IMR-90 (cell line): ENCODE measurements at regions not wholly inside any gene's neighbourhood (a gene's known extent, or its start where the extent isn't known, plus 50 kb on each side); places are given as distances from the start of the nearest gene placed in this dataset.

Experiments used
- ATAC-seq: fragments of 200-7000 bp; cut with Tn5 transposase; 2 replicates; pipeline ENCODE4 v1.9.1; 2020; ENCODE audit warnings: low read depth, mild to moderate bottlenecking, moderate library complexity
- BruUV-seq: library from RNA; stranded (reverse); fragments of 400-500 nt; replicated peaks from 2 replicates; lab custom pipeline; 2021; lab: Mats Ljungman, UMichigan
- CTCF ChIA-PET: fragments of 300-600 bp; formaldehyde crosslinking; extraction: SDS; loops from one replicate; lab custom pipeline; 2021; ENCODE audit warnings: antibody characterized with exemption; lab: Yijun Ruan, JAX
- POLR2A ChIA-PET: fragments of 300-600 bp; sonication (Branson Sonifier 250); formaldehyde crosslinking; loops from one replicate; lab custom pipeline; 2022; ENCODE audit warnings: antibody characterized with exemption; ENCODE audit not compliant: unreplicated experiment; lab: Charles Lee
- DNase-seq: peaks from one replicate; pipeline ENCODE4 v3.0.0; 2013
- H2AFZ ChIP-seq: replicated peaks from 2 replicates; pipeline ENCODE3; 2013; ENCODE audit warnings: low read length, mild to moderate bottlenecking; ENCODE audit not compliant: poor library complexity
- H2AK5ac ChIP-seq: 2 replicates; pipeline ENCODE4 v1.6.1; 2013; ENCODE audit warnings: low read depth, low read length, inconsistent platforms
- H2AK9ac ChIP-seq: replicated peaks from 2 replicates; pipeline ENCODE3; 2013; ENCODE audit warnings: mild to moderate bottlenecking, low read depth, low read length, moderate library complexity; ENCODE audit not compliant: poor library complexity
- H2BK120ac ChIP-seq: 2 replicates; pipeline ENCODE4 v1.6.1; 2013; ENCODE audit warnings: low read depth, low read length, inconsistent platforms
- H2BK15ac ChIP-seq: 3 replicates; pipeline ENCODE4 v1.6.1; 2013; ENCODE audit warnings: low read depth, low read length, inconsistent platforms
- H2BK20ac ChIP-seq: 2 replicates; pipeline ENCODE4 v1.6.1; 2013; ENCODE audit warnings: low read depth, mild to moderate bottlenecking, inconsistent platforms, low read length, moderate library complexity
- H2BK5ac ChIP-seq: 2 replicates; pipeline ENCODE4 v1.6.1; 2013; ENCODE audit warnings: mild to moderate bottlenecking, low read depth, low read length, inconsistent platforms; ENCODE audit not compliant: poor library complexity, severe bottlenecking
- H3K14ac ChIP-seq: replicated peaks from 2 replicates; pipeline ENCODE4 v1.6.1; 2013; ENCODE audit warnings: low read depth, low read length, inconsistent platforms
- H3K18ac ChIP-seq: 2 replicates; pipeline ENCODE4 v1.6.1; 2013; ENCODE audit warnings: low read depth, low read length, control low read depth
- H3K23ac ChIP-seq: 2 replicates; pipeline ENCODE4 v1.6.1; 2013; ENCODE audit warnings: low read depth, low read length, inconsistent platforms
- H3K27ac ChIP-seq: 2 replicates; pipeline ENCODE4 v1.5.1; 2013; ENCODE audit warnings: mild to moderate bottlenecking, control low read depth, low read length; ENCODE audit not compliant: insufficient read depth
- H3K27me3 ChIP-seq: 2 replicates; pipeline ENCODE4 v1.6.1; 2013; ENCODE audit warnings: low read length; ENCODE audit not compliant: control insufficient read depth, insufficient read depth
- H3K36me3 ChIP-seq: 2 replicates; pipeline ENCODE4 v1.6.1; 2013; ENCODE audit warnings: low read length, mixed read lengths; ENCODE audit not compliant: control insufficient read depth, insufficient read depth
- H3K4ac ChIP-seq: 2 replicates; pipeline ENCODE4 v1.6.1; 2013; ENCODE audit warnings: low read depth, low read length, inconsistent platforms
- H3K4me1 ChIP-seq: 2 replicates; pipeline ENCODE4 v1.6.1; 2013; ENCODE audit warnings: low read length, mixed read lengths; ENCODE audit not compliant: control insufficient read depth, insufficient read depth
- H3K4me2 ChIP-seq: 2 replicates; pipeline ENCODE4 v1.6.1; 2013; ENCODE audit warnings: low read depth, mild to moderate bottlenecking, control low read depth, low read length, moderate library complexity
- H3K4me3 ChIP-seq: 2 replicates; pipeline ENCODE4 v1.5.1; 2013; ENCODE audit warnings: low read depth, mild to moderate bottlenecking, control low read depth, low read length, moderate library complexity; ENCODE audit not compliant: insufficient read depth
- H3K56ac ChIP-seq: 2 replicates; pipeline ENCODE4 v1.6.1; 2013; ENCODE audit warnings: low read length, inconsistent platforms; ENCODE audit not compliant: insufficient read depth; ENCODE audit errors: extremely low read depth
- H3K79me1 ChIP-seq, 2 experiments: 2 replicates each; pipeline ENCODE4 v1.6.1; 2013; ENCODE audit warnings: low read length in 2 of 2, inconsistent platforms in 1 of 2, low read depth in 1 of 2
- H3K9ac ChIP-seq: 2 replicates; pipeline ENCODE4 v1.6.1; 2013; ENCODE audit warnings: low read depth, low read length, control low read depth
- H3K9me1 ChIP-seq: 2 replicates; pipeline ENCODE4 v1.6.1; 2013; ENCODE audit warnings: low read length, inconsistent platforms; ENCODE audit not compliant: insufficient read depth
- H3K9me3 ChIP-seq: 2 replicates; pipeline ENCODE4 v1.6.1; 2013; ENCODE audit warnings: low read length; ENCODE audit not compliant: control insufficient read depth, insufficient read depth
- H4K20me1 ChIP-seq: 2 replicates; pipeline ENCODE4 v1.6.1; 2013; ENCODE audit warnings: low read length, inconsistent platforms; ENCODE audit not compliant: insufficient read depth
- H4K5ac ChIP-seq: 2 replicates; pipeline ENCODE4 v1.6.1; 2013; ENCODE audit warnings: mild to moderate bottlenecking, low read depth, low read length, control low read depth
- H4K8ac ChIP-seq, 2 experiments: 2 replicates each; pipeline ENCODE4 v1.6.1; 2013; ENCODE audit warnings: low read depth in 2 of 2, low read length in 2 of 2, control low read depth in 1 of 2, inconsistent platforms in 1 of 2
- H4K91ac ChIP-seq: 2 replicates; pipeline ENCODE4 v1.6.1; 2013; ENCODE audit warnings: low read depth, low read length, inconsistent platforms; ENCODE audit not compliant: insufficient read depth
- BHLHE40 ChIP-seq: fragments of 150-350 bp; IDR thresholded peaks from 2 replicates; pipeline ENCODE4 v1.6.1; 2016; ENCODE audit warnings: mild to moderate bottlenecking, low read depth, low read length
- CHD1 ChIP-seq: IDR thresholded peaks from 2 replicates; pipeline ENCODE4 v1.6.1; 2012; ENCODE audit warnings: low read depth, low read length, improper control_type of control experiment
- FOS ChIP-seq: fragments of 150-350 bp; IDR thresholded peaks from 2 replicates; pipeline ENCODE4 v1.6.1; 2016; ENCODE audit warnings: low read depth, low read length
- MAFK ChIP-seq: IDR thresholded peaks from 2 replicates; pipeline ENCODE4 v1.6.1; 2012; ENCODE audit warnings: low read depth, low read length, improper control_type of control experiment
- MAZ ChIP-seq: IDR thresholded peaks from 2 replicates; pipeline ENCODE4 v1.6.1; 2012; ENCODE audit warnings: low read depth, mild to moderate bottlenecking, low read length, improper control_type of control experiment, moderate library complexity, borderline replicate concordance
- MXI1 ChIP-seq: IDR thresholded peaks from 2 replicates; pipeline ENCODE4 v1.6.1; 2012; ENCODE audit warnings: low read depth, mild to moderate bottlenecking, low read length, moderate library complexity, borderline replicate concordance
- NFE2L2 ChIP-seq: fragments of 150-350 bp; IDR thresholded peaks from 2 replicates; pipeline ENCODE4 v1.6.1; 2016; ENCODE audit warnings: low read depth, mild to moderate bottlenecking, low read length
- POLR2A ChIP-seq: IDR thresholded peaks from 2 replicates; pipeline ENCODE4 v1.6.1; 2012; ENCODE audit warnings: mild to moderate bottlenecking, low read depth, low read length
- RAD21 ChIP-seq: IDR thresholded peaks from 2 replicates; pipeline ENCODE4 v1.6.1; 2012; ENCODE audit warnings: low read length, improper control_type of control experiment
- RFX5 ChIP-seq: IDR thresholded peaks from 2 replicates; pipeline ENCODE4 v1.8.0; 2012; ENCODE audit warnings: low read depth, mild to moderate bottlenecking, low read length, moderate library complexity
- SMC3 ChIP-seq: fragments of 150-350 bp; IDR thresholded peaks from 2 replicates; pipeline ENCODE4 v1.6.1; 2016; ENCODE audit warnings: low read depth, mild to moderate bottlenecking, antibody characterized with exemption, low read length, moderate library complexity
- USF2 ChIP-seq: fragments of 150-350 bp; IDR thresholded peaks from 2 replicates; pipeline ENCODE4 v1.6.1; 2017; ENCODE audit warnings: mild to moderate bottlenecking, antibody characterized with exemption, low read length, low read depth
- WGBS, 2 experiments: methylation state at CpG; one replicate each; pipeline versions ENCODE4 v1.1.5 to v1.1.7; 2013; ENCODE audit warnings: missing lambda C conversion rate in 2 of 2; ENCODE audit not compliant: insufficient read length in 1 of 2; ENCODE audit errors: extremely low coverage in 2 of 2; 5-methylcytosine and 5-hydroxymethylcytosine counted together
- dilution Hi-C: fragments of 300-500 bp; cut with HindIII; formaldehyde crosslinking; loops from one replicate; pipeline ENCODE4 v1.14.3; 2018; ENCODE audit warnings: low sequenced_read_pairs; ENCODE audit not compliant: unreplicated experiment
- in situ Hi-C: fragments of 300-500 bp; cut with MboI; formaldehyde crosslinking; loops from 3 replicates; pipeline ENCODE4 v1.14.3; 2019; ENCODE audit warnings: low sequenced_read_pairs, inconsistent platforms, mixed read lengths
- intact Hi-C: fragments of 100-400 bp; cut with micrococcal nuclease; formaldehyde crosslinking; loops from 2 replicates; pipeline ENCODE4 v1.10.0; 2022
- TF ChIP-seq, protein P1 (sequence below): conservative IDR thresholded peaks from 2 replicates; pipeline ENCODE4 v1.5.1; 2012; ENCODE audit warnings: mild to moderate bottlenecking, low read depth, low read length, improper control_type of control experiment
- TF ChIP-seq, protein P2 (sequence below): fragments of 150-350 bp; IDR thresholded peaks from 2 replicates; pipeline ENCODE4 v1.6.1; 2016; ENCODE audit warnings: low read depth, mild to moderate bottlenecking, low read length, moderate library complexity, borderline replicate concordance

GRCh38 chr6:145241039-145241438, 494.3 kb downstream of the EPM2A start:
- ATAC-seq, result peak; percentile 82
- peak overlapping the region; percentile 82 for H3K4me2 ChIP-seq
- no TSS peak for BruUV-seq
- H3K9me1 ChIP-seq, result 0 out of 2 replicates have a peak, but pooled peaks cover 4% of the 10 kb centered on the region
- peak overlapping the region; percentile 76 for H2BK5ac ChIP-seq
- peak overlapping the region; percentile 100 for H3K18ac ChIP-seq
- H2AFZ ChIP-seq, result peak overlapping the region; percentile 21
- peak overlapping the region; percentile 42; the same call in 1 of the 2 replicates for H3K56ac ChIP-seq
- H3K23ac ChIP-seq, result no peak overlapping the region
- 0 out of 2 replicates have a peak, but pooled peaks have one; percentile 15 for TF ChIP-seq FOS
- TF ChIP-seq MXI1, result no peak
- no peak for TF ChIP-seq BHLHE40
- TF ChIP-seq, protein P1, sequence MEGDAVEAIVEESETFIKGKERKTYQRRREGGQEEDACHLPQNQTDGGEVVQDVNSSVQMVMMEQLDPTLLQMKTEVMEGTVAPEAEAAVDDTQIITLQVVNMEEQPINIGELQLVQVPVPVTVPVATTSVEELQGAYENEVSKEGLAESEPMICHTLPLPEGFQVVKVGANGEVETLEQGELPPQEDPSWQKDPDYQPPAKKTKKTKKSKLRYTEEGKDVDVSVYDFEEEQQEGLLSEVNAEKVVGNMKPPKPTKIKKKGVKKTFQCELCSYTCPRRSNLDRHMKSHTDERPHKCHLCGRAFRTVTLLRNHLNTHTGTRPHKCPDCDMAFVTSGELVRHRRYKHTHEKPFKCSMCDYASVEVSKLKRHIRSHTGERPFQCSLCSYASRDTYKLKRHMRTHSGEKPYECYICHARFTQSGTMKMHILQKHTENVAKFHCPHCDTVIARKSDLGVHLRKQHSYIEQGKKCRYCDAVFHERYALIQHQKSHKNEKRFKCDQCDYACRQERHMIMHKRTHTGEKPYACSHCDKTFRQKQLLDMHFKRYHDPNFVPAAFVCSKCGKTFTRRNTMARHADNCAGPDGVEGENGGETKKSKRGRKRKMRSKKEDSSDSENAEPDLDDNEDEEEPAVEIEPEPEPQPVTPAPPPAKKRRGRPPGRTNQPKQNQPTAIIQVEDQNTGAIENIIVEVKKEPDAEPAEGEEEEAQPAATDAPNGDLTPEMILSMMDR, result no peak
- no peak for TF ChIP-seq SMC3
- TF ChIP-seq, protein P2, sequence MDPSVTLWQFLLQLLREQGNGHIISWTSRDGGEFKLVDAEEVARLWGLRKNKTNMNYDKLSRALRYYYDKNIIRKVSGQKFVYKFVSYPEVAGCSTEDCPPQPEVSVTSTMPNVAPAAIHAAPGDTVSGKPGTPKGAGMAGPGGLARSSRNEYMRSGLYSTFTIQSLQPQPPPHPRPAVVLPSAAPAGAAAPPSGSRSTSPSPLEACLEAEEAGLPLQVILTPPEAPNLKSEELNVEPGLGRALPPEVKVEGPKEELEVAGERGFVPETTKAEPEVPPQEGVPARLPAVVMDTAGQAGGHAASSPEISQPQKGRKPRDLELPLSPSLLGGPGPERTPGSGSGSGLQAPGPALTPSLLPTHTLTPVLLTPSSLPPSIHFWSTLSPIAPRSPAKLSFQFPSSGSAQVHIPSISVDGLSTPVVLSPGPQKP, result no peak
- no peak; the same call in none of the 2 replicates for TF ChIP-seq MAFK
- TF ChIP-seq USF2, result no peak
- no peak for TF ChIP-seq MAZ
- no peak for TF ChIP-seq RAD21
- no peak for TF ChIP-seq CHD1
- TF ChIP-seq NFE2L2, result peak; percentile 85
- TF ChIP-seq RFX5, result no peak
- TF ChIP-seq POLR2A, result no peak
- peak overlapping the region; percentile 44; the same call in 1 of the 2 replicates for H3K14ac ChIP-seq
- H3K4me3 ChIP-seq, result no peak overlapping the region
- H3K9me3 ChIP-seq, result no peaks in the 10 kb centered on the region
- 0% methylated on average over 1 of the region's 3 CpGs; no CpG with 5 or more reads in 1 of the 2 experiments for WGBS, 2 experiments
- H3K27ac ChIP-seq, result peak overlapping the region; percentile 95; the same call in 1 of the 2 replicates
- H2AK9ac ChIP-seq, result no peak overlapping the region
- peak overlapping the region; percentile 84 for H2BK120ac ChIP-seq
- H2BK15ac ChIP-seq, result peak overlapping the region; percentile 77; the same call in 1 of the 3 replicates
- H4K20me1 ChIP-seq, result no peaks in the 10 kb centered on the region
- no peak overlapping the region for H3K9ac ChIP-seq
- dilution Hi-C loops (no loop called here), in situ Hi-C loops (no loop called here), intact Hi-C loops (no loop called here)
- peak overlapping the region; percentile 68 for H3K4ac ChIP-seq
- H2AK5ac ChIP-seq, result no peak overlapping the region
- POLR2A ChIA-PET, result no interaction called here
- peak overlapping the region; percentile 100 for H4K5ac ChIP-seq
- CTCF ChIA-PET, result interaction anchor here (0.6 to 0.7 kb wide), 4 partner anchors 18 to 1558 kb away, joined by 3 to 4 read pairs (median 3); no protein-coding TSS in a partner anchor
- peak overlapping the region; percentile 85 for H2BK20ac ChIP-seq
- H4K8ac ChIP-seq, result peak overlapping the region; percentile 44 to 78; a peak in 3 of 4 replicates
- peak overlapping the region; percentile 42; the same call in 1 of the 2 replicates for H4K91ac ChIP-seq
- H3K27me3 ChIP-seq, result no peaks in the 10 kb centered on the region
- DNase-seq, result peak; percentile 88
- H3K36me3 ChIP-seq, result no peaks in the 10 kb centered on the region
- H3K4me1 ChIP-seq, result peaks cover 8% of the 10 kb centered on the region
- H3K79me1 ChIP-seq, result no peaks in the 10 kb centered on the region
